ENCODE measurements at regions not wholly inside any gene's neighbourhood (a gene's known extent, or its start where the extent isn't known, plus 50 kb on each side); places are given as distances from the start of the nearest gene placed in this dataset.

DNA sequence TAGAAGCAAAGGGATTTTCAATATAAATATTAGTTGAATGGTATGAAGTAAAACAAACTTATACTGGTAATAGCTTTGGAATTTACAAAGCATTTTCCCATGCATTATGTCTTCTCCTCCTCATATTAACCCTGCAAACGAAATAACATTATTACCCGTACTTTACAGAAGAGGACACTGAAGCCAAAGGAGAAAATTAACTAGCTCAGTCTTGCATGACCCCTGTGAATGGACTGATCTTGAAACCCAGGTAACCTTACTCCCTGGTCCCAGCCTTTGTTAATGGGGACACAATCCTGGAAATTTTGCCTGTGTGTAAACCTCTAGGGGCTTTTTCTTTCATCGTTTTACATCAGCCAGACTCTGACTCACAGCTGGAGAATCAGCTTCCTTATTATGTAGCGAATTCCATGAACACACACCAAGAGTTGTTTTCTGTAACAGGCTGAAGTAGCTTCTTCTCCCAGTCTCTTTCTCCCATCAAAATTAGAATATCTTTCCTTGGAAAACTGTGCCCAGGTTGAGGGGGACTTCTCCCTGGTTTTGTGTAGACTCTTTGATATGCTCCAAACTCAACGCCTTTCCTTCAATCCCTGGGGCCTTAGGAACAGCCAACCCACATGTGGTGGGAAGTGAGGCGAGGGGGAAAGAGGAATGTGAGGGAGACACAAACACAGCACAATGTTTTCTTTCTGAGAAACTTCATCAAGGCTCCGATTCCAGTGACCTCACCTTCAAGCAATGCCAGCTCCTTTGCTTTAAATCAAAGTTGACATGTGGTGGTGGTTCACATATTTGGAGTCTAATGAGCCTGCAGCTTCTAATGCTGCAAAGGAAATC lies 480.9 kb upstream of the PAPPA start:
- 22 to 36% (median 29%) methylated on average over 7 of the region's 7 CpGs for WGBS, 3 donors
- no peak for DNase-seq
- intact Hi-C loops (cut with DNase I), result no loop called here
- H3K9me3 ChIP-seq, result no peaks in the 10 kb centered on the region
- no peak for TF ChIP-seq EP300 (IDR thresholded peaks at IDR 0.05)
- TF ChIP-seq, protein P1, sequence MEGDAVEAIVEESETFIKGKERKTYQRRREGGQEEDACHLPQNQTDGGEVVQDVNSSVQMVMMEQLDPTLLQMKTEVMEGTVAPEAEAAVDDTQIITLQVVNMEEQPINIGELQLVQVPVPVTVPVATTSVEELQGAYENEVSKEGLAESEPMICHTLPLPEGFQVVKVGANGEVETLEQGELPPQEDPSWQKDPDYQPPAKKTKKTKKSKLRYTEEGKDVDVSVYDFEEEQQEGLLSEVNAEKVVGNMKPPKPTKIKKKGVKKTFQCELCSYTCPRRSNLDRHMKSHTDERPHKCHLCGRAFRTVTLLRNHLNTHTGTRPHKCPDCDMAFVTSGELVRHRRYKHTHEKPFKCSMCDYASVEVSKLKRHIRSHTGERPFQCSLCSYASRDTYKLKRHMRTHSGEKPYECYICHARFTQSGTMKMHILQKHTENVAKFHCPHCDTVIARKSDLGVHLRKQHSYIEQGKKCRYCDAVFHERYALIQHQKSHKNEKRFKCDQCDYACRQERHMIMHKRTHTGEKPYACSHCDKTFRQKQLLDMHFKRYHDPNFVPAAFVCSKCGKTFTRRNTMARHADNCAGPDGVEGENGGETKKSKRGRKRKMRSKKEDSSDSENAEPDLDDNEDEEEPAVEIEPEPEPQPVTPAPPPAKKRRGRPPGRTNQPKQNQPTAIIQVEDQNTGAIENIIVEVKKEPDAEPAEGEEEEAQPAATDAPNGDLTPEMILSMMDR (IDR thresholded peaks at IDR 0.05), result no peak
- TF ChIP-seq POLR2A (IDR thresholded peaks at IDR 0.05), result no peak
- H3K27ac ChIP-seq, result no peak overlapping the region
- H3K27me3 ChIP-seq, result no peaks in the 10 kb centered on the region
- no peak overlapping the region for H3K4me3 ChIP-seq
- no peaks in the 10 kb centered on the region for H3K4me1 ChIP-seq (ENCODE audit: insufficient read depth)
- H3K36me3 ChIP-seq, result no peaks in the 10 kb centered on the region

DNA sequence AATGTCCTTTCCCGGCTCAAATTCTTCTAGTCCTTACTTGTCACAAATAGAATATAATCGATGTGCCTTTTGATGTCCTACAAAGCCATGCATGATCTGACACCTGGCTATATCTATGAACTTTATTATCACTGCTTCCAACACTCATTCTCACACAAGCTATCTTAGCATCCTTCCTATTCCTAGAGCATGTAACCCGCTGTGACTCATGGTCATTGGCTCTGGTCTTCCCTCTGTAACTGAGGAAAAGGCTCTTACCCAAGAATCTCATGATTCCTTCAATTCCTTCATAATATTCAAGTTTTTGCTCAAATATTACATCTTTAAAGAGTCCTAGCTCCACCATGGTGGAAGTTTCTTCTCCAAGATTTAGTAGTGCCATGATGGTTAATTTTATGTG lies 480.0 kb upstream of the PAPPA start:
- TF ChIP-seq POLR2A (IDR thresholded peaks at IDR 0.05) (no peak), EP300 (IDR thresholded peaks at IDR 0.05) (no peak)
- TF ChIP-seq, protein P1 (IDR thresholded peaks at IDR 0.05), result no peak

DNA sequence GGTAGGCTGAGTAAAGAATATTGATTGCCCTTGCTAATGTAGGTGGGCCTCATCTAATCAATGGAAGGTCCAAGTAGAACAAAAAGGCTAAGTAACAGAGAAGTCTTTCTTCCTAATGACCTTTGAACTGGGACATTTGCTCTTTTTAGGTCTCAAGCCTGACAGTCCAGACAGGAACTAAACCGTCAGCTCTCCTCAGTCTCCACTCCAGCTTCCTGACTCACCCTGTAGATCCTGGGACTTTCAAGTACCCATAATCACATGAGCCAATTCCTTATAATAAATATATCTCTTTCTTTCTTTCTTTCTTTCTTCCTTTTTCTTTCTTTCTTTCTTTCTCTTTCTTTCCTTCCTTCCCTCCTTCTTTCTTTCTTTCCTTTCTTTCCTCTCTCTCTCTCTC lies 479.5 kb upstream of the PAPPA start:
- H3K27ac ChIP-seq, result no peak overlapping the region
- H3K36me3 ChIP-seq, result no peaks in the 10 kb centered on the region
- TF ChIP-seq POLR2A (IDR thresholded peaks at IDR 0.05), result no peak
- no peak for TF ChIP-seq EP300 (IDR thresholded peaks at IDR 0.05)
- TF ChIP-seq, protein P1 (IDR thresholded peaks at IDR 0.05), result no peak
- 53 to 79% (median 65%) methylated on average over 1 of the region's 1 CpG for WGBS, 3 donors
- no peaks in the 10 kb centered on the region for H3K27me3 ChIP-seq
- H3K4me3 ChIP-seq, result no peak overlapping the region
- no peaks in the 10 kb centered on the region for H3K4me1 ChIP-seq (ENCODE audit: insufficient read depth)
- intact Hi-C loops (cut with DNase I), result no loop called here
- no peak for DNase-seq
- no peaks in the 10 kb centered on the region for H3K9me3 ChIP-seq

More for the DNA sequence above, 480.0 kb upstream of the PAPPA start:
- Histone ChIP-seq H3K27ac (no peak overlapping the region), H3K36me3 (no peaks in the 10 kb centered on the region), H3K4me1 (ENCODE audit: insufficient read depth) (no peaks in the 10 kb centered on the region), H3K4me3 (no peak overlapping the region), H3K27me3 (no peaks in the 10 kb centered on the region), H3K9me3 (no peaks in the 10 kb centered on the region)
- WGBS, 3 donors, result 81 to 90% (median 87%) methylated on average over 3 of the region's 3 CpGs
- no peak for DNase-seq
- intact Hi-C loops (cut with DNase I), result no loop called here

GRCh38 chr9:115675834-115676233 lies 477.8 kb upstream of the PAPPA start:
- Histone ChIP-seq H3K4me1 (ENCODE audit: insufficient read depth) (no peaks in the 10 kb centered on the region), H3K27ac (no peak overlapping the region), H3K27me3 (no peaks in the 10 kb centered on the region), H3K36me3 (no peaks in the 10 kb centered on the region), H3K4me3 (no peak overlapping the region), H3K9me3 (no peaks in the 10 kb centered on the region)
- WGBS, 3 donors, result 76 to 88% (median 87%) methylated on average over 3 of the region's 3 CpGs
- intact Hi-C loops (cut with DNase I), result no loop called here
- no peak for DNase-seq
- TF ChIP-seq EP300 (IDR thresholded peaks at IDR 0.05) (no peak), POLR2A (IDR thresholded peaks at IDR 0.05) (no peak)
- TF ChIP-seq, protein P1 (IDR thresholded peaks at IDR 0.05), result no peak
